Muscle layer of duodenum (tissue), 2 donors: ENCODE measurements at regions not wholly inside any gene's neighbourhood (a gene's known extent, or its start where the extent isn't known, plus 50 kb on each side); places are given as distances from the start of the nearest gene placed in this dataset.
"Not testable (repeated sequence)": the region's sequence is repeated elsewhere in the genome, so short reads cannot be mapped to it uniquely, and the experiment has no call there.

ENCODE experiments used
- H3K27ac ChIP-seq: one replicate; pipeline ENCODE4 v1.7.0; 2013; ENCODE audit warnings: mild to moderate bottlenecking, low read length
- H3K27me3 ChIP-seq: one replicate; pipeline ENCODE4 v1.7.0; 2013; ENCODE audit warnings: low read depth, mild to moderate bottlenecking, control low read depth, low read length
- H3K36me3 ChIP-seq, 2 donors: one replicate each; pipeline ENCODE4 v1.7.0; 2013; ENCODE audit warnings: low read length in 2 of 2, control low read depth in 1 of 2, mild to moderate bottlenecking in 1 of 2; ENCODE audit not compliant: insufficient read depth in 2 of 2, control insufficient read depth in 1 of 2
- H3K4me1 ChIP-seq, 2 donors: one replicate each; pipeline ENCODE4 v1.7.0; 2013; ENCODE audit warnings: low read length in 2 of 2, mild to moderate bottlenecking in 2 of 2, control low read depth in 1 of 2, moderate library complexity in 1 of 2; ENCODE audit not compliant: insufficient read depth in 2 of 2, control insufficient read depth in 1 of 2
- H3K4me3 ChIP-seq, 2 donors: one replicate each; pipeline ENCODE4 v1.7.0; 2013; ENCODE audit warnings: low read length in 2 of 2, low read depth in 1 of 2, mild to moderate bottlenecking in 1 of 2
- H3K9me3 ChIP-seq, 2 donors: one replicate each; pipeline ENCODE4 v1.7.0; 2013; ENCODE audit warnings: low read length in 2 of 2, control low read depth in 1 of 2, mild to moderate bottlenecking in 1 of 2; ENCODE audit not compliant: control insufficient read depth in 1 of 2
- donor health status: healthy.

DNA sequence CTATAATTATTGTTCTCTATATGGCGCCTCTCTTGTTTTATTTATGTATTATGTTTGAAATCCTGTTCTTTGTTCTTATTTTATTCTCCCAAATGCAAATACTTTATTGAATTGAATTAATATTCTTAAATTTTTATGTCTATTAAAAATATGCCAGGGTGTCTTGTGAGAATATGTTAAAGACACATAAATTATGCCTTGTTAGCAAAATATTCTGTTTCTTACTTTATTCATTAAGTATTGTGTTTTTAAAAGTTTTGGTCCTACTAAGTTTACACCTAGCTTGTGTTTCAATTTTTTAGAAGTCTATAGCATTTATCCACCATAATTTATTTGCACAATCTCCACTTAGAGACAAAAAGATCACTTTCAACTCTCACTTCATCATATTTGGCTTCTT, 741.5 kb upstream of the SLC39A10 start:
- H3K27ac ChIP-seq: no peak overlapping the region
- no peaks in the 10 kb centered on the region for H3K36me3 ChIP-seq
- no peak overlapping the region for H3K4me3 ChIP-seq
- H3K9me3 ChIP-seq: peaks cover 0 to 4% of the 10 kb centered on the region in 2 donors
- H3K27me3 ChIP-seq: no peaks in the 10 kb centered on the region
- H3K4me1 ChIP-seq: no peaks in the 10 kb centered on the region

- Histone ChIP-seq H3K36me3 (no peaks in the 10 kb centered on the region), H3K27me3 (no peaks in the 10 kb centered on the region), H3K4me1 (no peaks in the 10 kb centered on the region), H3K27ac (no peak overlapping the region), H3K9me3 (no peaks in the 10 kb centered on the region), H3K4me3 (no peak overlapping the region)
Measured at GRCh38 chr2:194907569-194907968, 749.5 kb upstream of the SLC39A10 start.

DNA sequence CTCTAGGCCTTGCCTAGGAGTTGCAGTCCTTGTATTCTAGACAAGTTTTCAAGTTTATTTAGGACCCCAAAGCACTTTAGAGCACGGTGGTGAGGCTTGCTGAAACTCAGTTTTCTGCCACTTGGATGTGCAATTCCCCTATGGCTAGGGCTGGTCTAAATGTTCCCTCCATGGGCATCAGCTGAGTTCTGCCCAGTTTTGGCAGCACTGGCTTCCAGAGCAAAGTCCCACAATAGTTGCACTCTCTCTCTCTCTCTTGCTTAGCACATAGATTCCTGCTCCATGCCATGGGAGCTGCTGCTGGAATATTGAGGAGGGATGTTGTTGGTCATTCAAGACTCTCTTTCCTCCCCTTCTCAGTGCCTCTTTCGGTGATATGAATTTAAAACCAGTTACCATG, 760.2 kb upstream of the SLC39A10 start:
- H3K4me3 ChIP-seq: no peak overlapping the region
- H3K36me3 ChIP-seq: no peaks in the 10 kb centered on the region
- no peaks in the 10 kb centered on the region for H3K27me3 ChIP-seq
- no peaks in the 10 kb centered on the region for H3K9me3 ChIP-seq
- H3K27ac ChIP-seq: no peak overlapping the region
- no peaks in the 10 kb centered on the region for H3K4me1 ChIP-seq

DNA sequence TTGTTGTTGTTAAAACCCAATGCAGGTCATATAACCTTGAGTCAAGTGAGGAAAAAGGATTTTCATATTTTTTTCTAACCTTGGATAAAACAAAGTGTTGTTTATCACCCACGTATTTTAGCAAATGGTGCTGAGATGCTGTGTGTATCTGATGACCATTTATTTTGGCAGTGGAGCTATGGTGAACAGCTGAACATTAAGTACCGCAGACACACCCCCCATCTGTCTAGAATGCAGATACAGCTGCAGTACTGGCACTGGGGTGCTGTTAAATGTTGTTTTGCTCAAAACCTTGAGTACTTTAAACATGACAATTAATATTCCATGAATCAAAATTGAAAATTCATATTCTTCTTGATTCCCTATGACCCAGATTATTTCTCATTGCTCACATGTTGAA, 773.3 kb upstream of the SLC39A10 start:
- no peaks in the 10 kb centered on the region for H3K9me3 ChIP-seq
- H3K36me3 ChIP-seq: no peaks in the 10 kb centered on the region
- no peaks in the 10 kb centered on the region for H3K27me3 ChIP-seq
- H3K27ac ChIP-seq: no peak overlapping the region
- H3K4me1 ChIP-seq: no peaks in the 10 kb centered on the region
- no peak overlapping the region for H3K4me3 ChIP-seq

DNA sequence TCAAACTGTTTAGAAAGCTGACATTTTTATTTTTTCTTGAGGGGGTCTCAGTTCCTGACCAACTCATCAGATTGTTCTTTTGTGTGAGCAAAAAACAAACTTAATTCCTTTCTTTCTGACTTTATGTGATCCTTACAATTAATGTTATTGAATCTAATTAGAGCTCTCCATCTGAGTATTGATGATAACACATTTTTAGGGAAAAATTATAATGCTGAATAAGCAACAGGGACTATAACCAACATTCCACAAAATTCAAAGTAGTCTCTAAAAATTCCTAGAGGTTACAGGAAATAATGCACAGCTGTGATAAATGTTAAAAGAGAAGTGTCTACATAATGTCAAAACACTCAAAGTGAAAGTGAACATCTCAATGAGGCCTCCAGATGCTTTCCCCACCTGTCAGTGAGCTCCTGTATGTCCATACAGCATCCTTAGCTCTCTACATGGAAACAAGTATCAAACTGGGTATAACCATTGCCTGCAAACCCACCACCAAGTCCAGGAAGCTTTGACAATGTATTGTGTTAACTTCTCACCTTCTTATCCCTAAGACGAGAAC, 786.0 kb upstream of the SLC39A10 start:
- H3K36me3 ChIP-seq: no peaks in the 10 kb centered on the region
- H3K4me3 ChIP-seq: no peak overlapping the region
- H3K4me1 ChIP-seq: no peaks in the 10 kb centered on the region
- H3K27ac ChIP-seq: no peak overlapping the region
- no peaks in the 10 kb centered on the region for H3K27me3 ChIP-seq
- H3K9me3 ChIP-seq: no peaks in the 10 kb centered on the region

DNA sequence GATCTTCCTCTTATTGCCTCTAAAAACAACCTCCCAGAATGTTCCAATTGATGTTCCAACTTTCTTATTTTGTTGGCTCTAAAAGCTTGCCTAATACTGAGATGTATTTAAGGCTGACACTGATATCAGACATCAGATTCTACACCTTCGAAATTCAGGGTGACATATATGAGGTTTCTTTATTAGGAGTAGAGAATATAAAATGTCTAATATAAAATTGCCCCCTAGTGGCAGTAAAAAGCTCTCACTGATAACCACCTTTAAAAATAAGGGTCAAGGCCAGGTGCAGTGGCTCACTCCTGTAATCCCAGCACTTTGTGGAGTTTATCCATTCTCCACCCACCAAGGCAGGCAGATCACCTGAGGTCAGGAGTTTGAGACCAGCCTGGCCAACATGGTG, 789.7 kb upstream of the SLC39A10 start:
- Histone ChIP-seq H3K36me3 (no peaks in the 10 kb centered on the region), H3K4me3 (no peak overlapping the region)

DNA sequence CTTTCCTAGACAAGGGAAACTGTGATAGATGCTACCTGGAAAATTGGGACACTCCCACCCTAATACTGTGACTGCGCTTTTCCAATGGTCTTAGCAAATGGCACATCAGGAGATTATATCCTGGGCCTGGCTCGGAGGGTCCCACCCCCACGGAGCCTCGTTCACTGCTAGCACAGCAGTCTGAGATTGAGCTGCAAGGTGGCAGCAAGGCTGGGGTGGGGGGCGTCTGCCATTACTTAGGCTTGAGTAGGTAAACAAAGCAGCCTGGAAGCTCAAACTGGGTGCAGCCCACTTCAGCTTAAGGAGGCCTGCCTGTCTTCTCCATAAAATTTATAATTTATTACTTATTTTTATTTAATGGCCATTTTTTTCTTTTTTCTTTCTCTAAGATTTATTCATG, 802.1 kb upstream of the SLC39A10 start:
- Histone ChIP-seq H3K36me3 (no peaks in the 10 kb centered on the region), H3K4me1 (no peaks in the 10 kb centered on the region), H3K9me3 (no peaks in the 10 kb centered on the region), H3K27ac (no peak overlapping the region), H3K27me3 (no peaks in the 10 kb centered on the region), H3K4me3 (no peak overlapping the region)

More for the DNA sequence above, 789.7 kb upstream of the SLC39A10 start:
- no peak overlapping the region for H3K27ac ChIP-seq
- H3K9me3 ChIP-seq: no peaks in the 10 kb centered on the region
- no peaks in the 10 kb centered on the region for H3K4me1 ChIP-seq
- no peaks in the 10 kb centered on the region for H3K27me3 ChIP-seq

DNA sequence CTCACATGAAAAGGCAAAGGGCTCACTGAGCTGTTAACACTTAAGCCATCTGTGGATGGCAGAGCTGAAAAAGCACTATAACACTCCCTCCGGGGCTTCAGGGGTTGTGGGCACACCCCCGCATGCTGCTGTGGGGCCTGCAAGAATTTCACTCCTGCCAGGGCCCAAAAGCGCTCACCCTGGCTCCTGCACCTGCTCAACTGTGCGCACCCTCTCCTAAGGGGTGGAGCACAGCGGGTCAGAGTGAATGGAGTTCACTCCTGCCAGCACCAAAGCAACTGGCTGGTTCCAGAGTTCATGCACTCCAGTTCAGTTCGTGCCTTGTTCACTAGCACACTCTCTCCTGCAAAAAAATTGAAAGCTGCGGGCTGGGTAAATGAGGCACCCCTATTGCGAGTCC, 814.2 kb upstream of the SLC39A10 start:
- peaks cover 0 to 6% of the 10 kb centered on the region in 2 donors for H3K9me3 ChIP-seq
- H3K36me3 ChIP-seq: no peaks in the 10 kb centered on the region
- no peaks in the 10 kb centered on the region for H3K4me1 ChIP-seq
- H3K27me3 ChIP-seq: no peaks in the 10 kb centered on the region
- no peak overlapping the region for H3K27ac ChIP-seq
- no peak overlapping the region for H3K4me3 ChIP-seq

- H3K4me1 ChIP-seq, H3K27ac ChIP-seq: not testable (repeated sequence)
Measured at GRCh38 chr2:194834371-194834770, 822.7 kb upstream of the SLC39A10 start.

GRCh38 chr2:194826241-194826640, 830.8 kb upstream of the SLC39A10 start:
- Histone ChIP-seq H3K9me3 (no peaks in the 10 kb centered on the region), H3K27me3 (no peaks in the 10 kb centered on the region), H3K27ac (no peak overlapping the region), H3K4me3 (no peak overlapping the region), H3K4me1 (no peaks in the 10 kb centered on the region), H3K36me3 (no peaks in the 10 kb centered on the region)

More at GRCh38 chr2:194834371-194834770, 822.7 kb upstream of the SLC39A10 start:
- H3K9me3 ChIP-seq, H3K4me3 ChIP-seq, H3K36me3 ChIP-seq, H3K27me3 ChIP-seq: not testable (repeated sequence)

GRCh38 chr2:194824450-194824849, 832.6 kb upstream of the SLC39A10 start:
- no peak overlapping the region for H3K27ac ChIP-seq

GRCh38 chr2:194822657-194823056, 834.4 kb upstream of the SLC39A10 start:
- Histone ChIP-seq H3K9me3 (no peaks in the 10 kb centered on the region), H3K27me3 (no peaks in the 10 kb centered on the region), H3K4me3 (no peak overlapping the region), H3K27ac (no peak overlapping the region), H3K4me1 (no peaks in the 10 kb centered on the region), H3K36me3 (no peaks in the 10 kb centered on the region)

More at GRCh38 chr2:194824450-194824849, 832.6 kb upstream of the SLC39A10 start:
- Histone ChIP-seq H3K4me1 (no peaks in the 10 kb centered on the region), H3K4me3 (no peak overlapping the region), H3K27me3 (no peaks in the 10 kb centered on the region), H3K36me3 (no peaks in the 10 kb centered on the region), H3K9me3 (no peaks in the 10 kb centered on the region)
